Nephron (organoid): ENCODE measurements at regions not wholly inside any gene's neighbourhood (a gene's known extent, or its start where the extent isn't known, plus 50 kb on each side); places are given as distances from the start of the nearest gene placed in this dataset.

ENCODE experiments used
- H3K27ac Mint-ChIP-seq, 3 experiments: 2 replicates each; pipeline ENCODE4 v1.8.0; 2020; ENCODE audit warnings: mixed read lengths in 3 of 3, mild to moderate bottlenecking in 2 of 3, moderate library complexity in 1 of 3
- H3K27me3 Mint-ChIP-seq: 2 replicates; pipeline ENCODE4 v1.8.0; 2021; ENCODE audit warnings: low read depth, mild to moderate bottlenecking, moderate library complexity, mixed read lengths
- H3K36me3 Mint-ChIP-seq: 2 replicates; pipeline ENCODE4 v1.8.0; 2020; ENCODE audit warnings: low read depth, mixed read lengths
- H3K4me1 Mint-ChIP-seq: 2 replicates; pipeline ENCODE4 v1.8.0; 2020; ENCODE audit warnings: mixed read lengths
- H3K4me3 Mint-ChIP-seq, 3 experiments: 2 replicates each; pipeline ENCODE4 v1.8.0; 2020; ENCODE audit warnings: mild to moderate bottlenecking in 3 of 3, mixed read lengths in 3 of 3, moderate library complexity in 2 of 3
- H3K9me3 Mint-ChIP-seq: 2 replicates; pipeline ENCODE4 v1.8.0; 2020; ENCODE audit warnings: mixed read lengths
- TF ChIP-seq, protein P1 (sequence below), 3 experiments: fragments of 200-600 bp; sonication (generic); IDR thresholded peaks; one replicate each; pipeline ENCODE4 v1.5.0; 2021; ENCODE audit warnings: antibody characterized with exemption in 3 of 3; ENCODE audit not compliant: unreplicated experiment in 3 of 3

DNA sequence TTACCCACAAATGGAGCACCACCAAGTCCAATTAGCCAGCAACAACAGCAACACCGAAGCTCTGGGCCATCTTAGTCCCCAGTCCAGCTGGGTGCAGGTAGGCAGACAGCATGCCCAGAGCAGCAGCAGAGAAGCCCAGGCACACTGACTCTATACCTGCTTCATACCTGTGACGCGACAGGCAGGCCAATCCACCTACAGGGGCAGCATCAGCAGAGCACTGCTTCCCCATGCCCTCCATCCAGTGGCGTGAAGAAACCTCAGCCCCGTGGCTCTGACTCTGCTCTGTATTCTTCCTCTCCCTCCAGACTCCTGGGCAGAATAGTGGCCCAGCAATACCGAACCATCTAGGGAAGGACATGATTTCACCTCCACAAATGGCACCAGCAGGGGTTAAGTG is 191.7 kb downstream of the AKR1D1 start:
- H3K4me3 Mint-ChIP-seq: no peak overlapping the region
- TF ChIP-seq, protein P1, sequence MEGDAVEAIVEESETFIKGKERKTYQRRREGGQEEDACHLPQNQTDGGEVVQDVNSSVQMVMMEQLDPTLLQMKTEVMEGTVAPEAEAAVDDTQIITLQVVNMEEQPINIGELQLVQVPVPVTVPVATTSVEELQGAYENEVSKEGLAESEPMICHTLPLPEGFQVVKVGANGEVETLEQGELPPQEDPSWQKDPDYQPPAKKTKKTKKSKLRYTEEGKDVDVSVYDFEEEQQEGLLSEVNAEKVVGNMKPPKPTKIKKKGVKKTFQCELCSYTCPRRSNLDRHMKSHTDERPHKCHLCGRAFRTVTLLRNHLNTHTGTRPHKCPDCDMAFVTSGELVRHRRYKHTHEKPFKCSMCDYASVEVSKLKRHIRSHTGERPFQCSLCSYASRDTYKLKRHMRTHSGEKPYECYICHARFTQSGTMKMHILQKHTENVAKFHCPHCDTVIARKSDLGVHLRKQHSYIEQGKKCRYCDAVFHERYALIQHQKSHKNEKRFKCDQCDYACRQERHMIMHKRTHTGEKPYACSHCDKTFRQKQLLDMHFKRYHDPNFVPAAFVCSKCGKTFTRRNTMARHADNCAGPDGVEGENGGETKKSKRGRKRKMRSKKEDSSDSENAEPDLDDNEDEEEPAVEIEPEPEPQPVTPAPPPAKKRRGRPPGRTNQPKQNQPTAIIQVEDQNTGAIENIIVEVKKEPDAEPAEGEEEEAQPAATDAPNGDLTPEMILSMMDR (IDR thresholded peaks at IDR 0.05; ENCODE audit: unreplicated experiment in 3 of 3): no peak
- H3K4me1 Mint-ChIP-seq: no peaks in the 10 kb centered on the region
- no peak overlapping the region for H3K27ac Mint-ChIP-seq
- peaks cover 6% of the 10 kb centered on the region for H3K9me3 Mint-ChIP-seq
- no peaks in the 10 kb centered on the region for H3K27me3 Mint-ChIP-seq
- no peaks in the 10 kb centered on the region for H3K36me3 Mint-ChIP-seq

DNA sequence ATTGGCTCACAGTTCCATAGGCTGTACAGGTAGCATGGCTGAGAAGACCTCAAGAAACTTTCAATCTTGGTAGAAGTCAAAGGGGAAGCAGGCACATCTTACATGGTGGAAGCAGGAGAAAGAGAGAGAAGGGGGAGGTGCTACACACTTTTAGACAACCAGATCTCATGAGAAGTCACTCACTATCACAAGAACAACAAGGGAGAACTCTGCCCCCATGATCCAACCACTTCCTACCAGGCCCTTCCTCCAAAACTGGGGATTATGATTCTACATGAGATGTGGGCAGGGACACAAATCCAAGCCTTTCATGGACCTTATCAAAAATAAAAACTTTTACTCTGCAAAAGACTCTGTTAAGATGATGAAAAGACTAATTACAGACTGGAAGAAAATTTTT is 183.2 kb upstream of the TRIM24 start:
- H3K9me3 Mint-ChIP-seq: peaks cover 6% of the 10 kb centered on the region
- H3K27ac Mint-ChIP-seq: no peak overlapping the region
- H3K27me3 Mint-ChIP-seq: no peaks in the 10 kb centered on the region
- H3K36me3 Mint-ChIP-seq: no peaks in the 10 kb centered on the region
- H3K4me3 Mint-ChIP-seq: no peak overlapping the region
- H3K4me1 Mint-ChIP-seq: no peaks in the 10 kb centered on the region
- TF ChIP-seq, protein P1 (IDR thresholded peaks at IDR 0.05; ENCODE audit: unreplicated experiment in 3 of 3): no peak

DNA sequence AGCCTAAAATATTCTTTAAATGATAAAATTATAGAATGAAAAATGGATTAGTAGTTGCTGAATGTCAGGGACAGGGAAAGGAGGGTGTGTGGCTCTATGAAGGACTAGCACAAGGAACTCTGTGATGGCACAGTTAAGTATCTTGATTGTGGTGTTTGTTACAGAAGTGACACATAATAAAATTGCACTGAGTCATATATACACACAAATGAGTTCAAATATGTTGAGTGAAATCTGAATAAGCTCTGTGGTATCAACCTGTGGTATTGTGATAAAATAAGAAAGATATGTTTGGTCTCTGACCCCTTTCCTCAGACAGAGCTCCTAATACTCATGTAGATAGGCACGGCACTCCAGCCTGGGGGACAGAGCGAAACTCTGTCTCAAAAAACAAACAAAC is 181.5 kb upstream of the TRIM24 start:
- Mint-ChIP-seq H3K9me3 (no peaks in the 10 kb centered on the region), H3K36me3 (no peaks in the 10 kb centered on the region), H3K4me3 (no peak overlapping the region), H3K4me1 (peaks cover 5% of the 10 kb centered on the region), H3K27me3 (no peaks in the 10 kb centered on the region), H3K27ac (no peak overlapping the region)
- TF ChIP-seq, protein P1 (IDR thresholded peaks at IDR 0.05; ENCODE audit: unreplicated experiment in 3 of 3): no peak

DNA sequence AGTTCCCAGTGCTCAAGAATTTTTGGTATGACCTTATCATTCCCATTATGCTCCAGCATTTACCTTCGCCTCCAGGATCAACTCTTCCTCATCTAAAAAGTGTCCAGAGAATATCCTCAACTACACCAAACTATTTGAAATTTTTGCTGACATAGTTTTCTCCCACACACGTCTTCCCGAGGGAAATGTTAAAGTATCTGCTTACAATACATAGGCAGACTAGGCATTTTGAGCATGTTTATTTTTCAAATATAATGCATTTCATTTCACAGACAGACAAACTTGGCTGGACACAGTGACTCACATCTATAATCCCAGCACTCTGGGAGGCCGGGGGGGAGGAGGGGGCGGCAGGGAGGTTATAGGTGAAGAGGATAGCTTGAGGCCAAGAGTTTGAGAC is 177.1 kb upstream of the TRIM24 start:
- H3K4me3 Mint-ChIP-seq: no peak overlapping the region
- no peaks in the 10 kb centered on the region for H3K9me3 Mint-ChIP-seq
- peak overlapping the region; percentile 81 to 86 (median 81) for H3K27ac Mint-ChIP-seq
- H3K4me1 Mint-ChIP-seq: peaks cover 5% of the 10 kb centered on the region
- H3K27me3 Mint-ChIP-seq: no peaks in the 10 kb centered on the region
- TF ChIP-seq, protein P1 (IDR thresholded peaks at IDR 0.05; ENCODE audit: unreplicated experiment in 3 of 3): no peak
- no peaks in the 10 kb centered on the region for H3K36me3 Mint-ChIP-seq

DNA sequence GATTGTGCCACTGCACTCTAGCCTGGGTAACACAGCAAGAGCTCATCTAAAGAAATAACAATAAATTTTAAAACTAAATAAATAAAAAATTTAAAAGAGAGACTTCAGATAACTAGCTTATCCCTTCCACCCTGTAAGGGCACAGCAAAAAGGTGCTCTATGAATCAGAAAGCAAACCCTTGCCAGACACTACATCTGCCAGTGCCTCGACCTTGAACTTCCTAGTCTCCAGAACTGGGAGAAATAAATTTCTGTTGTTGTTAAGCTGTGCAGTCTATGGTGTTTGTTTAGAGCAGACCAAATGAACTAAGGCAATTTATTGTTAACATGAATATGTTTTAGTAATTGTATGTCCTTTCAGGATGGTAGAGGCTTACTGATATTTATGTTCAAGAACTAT is 174.9 kb upstream of the TRIM24 start:
- no peaks in the 10 kb centered on the region for H3K27me3 Mint-ChIP-seq
- peaks cover 5% of the 10 kb centered on the region for H3K4me1 Mint-ChIP-seq
- no peaks in the 10 kb centered on the region for H3K36me3 Mint-ChIP-seq
- H3K4me3 Mint-ChIP-seq: no peak overlapping the region
- H3K27ac Mint-ChIP-seq: no peak overlapping the region
- H3K9me3 Mint-ChIP-seq: peaks cover 11% of the 10 kb centered on the region
- TF ChIP-seq, protein P1 (IDR thresholded peaks at IDR 0.05; ENCODE audit: unreplicated experiment in 3 of 3): no peak

DNA sequence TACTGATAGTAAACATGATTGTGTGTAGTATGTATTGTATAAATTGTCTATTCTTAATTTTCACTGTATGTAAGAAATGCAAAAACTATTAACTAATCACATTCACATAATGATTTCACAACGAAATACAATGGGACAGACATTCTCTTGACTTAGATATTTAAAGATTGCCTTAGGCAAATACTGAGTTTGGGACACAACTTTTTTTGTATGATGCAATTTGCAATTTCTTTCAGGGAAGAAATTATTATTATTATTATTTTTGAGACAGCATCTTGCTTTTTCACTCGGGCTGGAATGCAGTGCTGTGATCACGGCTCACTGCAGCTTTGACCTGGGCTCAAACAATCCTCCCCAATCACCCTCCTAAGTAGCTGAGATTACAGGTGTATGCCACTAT is 173.2 kb upstream of the TRIM24 start:
- peaks cover 5% of the 10 kb centered on the region for H3K4me1 Mint-ChIP-seq
- H3K36me3 Mint-ChIP-seq: no peaks in the 10 kb centered on the region
- TF ChIP-seq, protein P1 (IDR thresholded peaks at IDR 0.05; ENCODE audit: unreplicated experiment in 3 of 3): no peak
- no peak overlapping the region for H3K4me3 Mint-ChIP-seq
- H3K9me3 Mint-ChIP-seq: peaks cover 17% of the 10 kb centered on the region
- no peak overlapping the region for H3K27ac Mint-ChIP-seq
- no peaks in the 10 kb centered on the region for H3K27me3 Mint-ChIP-seq
